HG03520 (cell line): ENCODE measurements at regions not wholly inside any gene's neighbourhood (a gene's known extent, or its start where the extent isn't known, plus 50 kb on each side); places are given as distances from the start of the nearest gene placed in this dataset.
A peak's percentile ranks its signal among the peaks of the same experiment; 100 is the strongest.
"Not testable (repeated sequence)": the region's sequence is repeated elsewhere in the genome, so short reads cannot be mapped to it uniquely, and the experiment has no call there.

Experiments
- ATAC-seq: cut with Tn5 transposase; IDR thresholded peaks from one replicate; pipeline ENCODE4 v1.9.1; 2021; ENCODE audit warnings: mild to moderate bottlenecking, moderate library complexity; ENCODE audit not compliant: unreplicated experiment

GRCh38 chr15:21717661-21718060 lies 159.9 kb downstream of the POTEB start:
- ATAC-seq, result peak; percentile 16

- peak; percentile 90 for ATAC-seq
Measured at GRCh38 chr15:21705480-21705879, 172.1 kb downstream of the POTEB start.

GRCh38 chr15:21698620-21699019 lies 178.9 kb downstream of the POTEB start:
- ATAC-seq, result not testable (repeated sequence)

- ATAC-seq, result not testable (repeated sequence)
Measured at GRCh38 chr15:21695089-21695488, 182.4 kb downstream of the POTEB start.

GRCh38 chr15:21692471-21693102 lies 184.9 kb downstream of the POTEB start:
- ATAC-seq, result not testable (repeated sequence)

DNA sequence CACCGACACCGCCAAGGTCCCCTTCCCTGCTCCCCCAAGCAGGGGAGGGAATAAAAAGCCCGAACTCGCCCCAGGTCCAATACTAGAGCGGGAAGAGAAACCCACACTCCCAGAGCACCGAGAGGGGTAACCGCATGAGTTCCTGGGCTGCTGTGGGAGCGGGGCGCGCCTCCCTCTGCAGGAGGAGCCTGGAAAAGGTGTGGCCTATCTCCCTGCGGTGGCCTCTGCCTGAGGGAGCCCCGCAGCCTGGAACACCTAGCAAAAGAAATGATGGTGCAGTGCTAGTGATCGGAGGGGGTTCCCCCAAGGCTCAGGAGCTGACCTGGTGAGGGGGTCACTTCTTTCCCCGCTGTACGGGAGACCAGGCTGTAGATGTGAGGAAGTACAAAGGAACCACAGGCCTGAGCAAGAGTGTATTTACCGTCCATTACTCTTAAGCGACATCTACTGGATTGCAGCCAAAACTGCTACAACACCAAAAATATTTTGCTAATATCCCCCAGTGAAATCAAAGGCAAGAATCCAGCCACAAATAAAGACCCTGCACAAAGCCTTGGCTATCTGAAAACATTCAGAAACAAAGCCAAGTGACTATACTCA lies 216.6 kb upstream of the POTEB3 start:
- peak; percentile 73 for ATAC-seq

DNA sequence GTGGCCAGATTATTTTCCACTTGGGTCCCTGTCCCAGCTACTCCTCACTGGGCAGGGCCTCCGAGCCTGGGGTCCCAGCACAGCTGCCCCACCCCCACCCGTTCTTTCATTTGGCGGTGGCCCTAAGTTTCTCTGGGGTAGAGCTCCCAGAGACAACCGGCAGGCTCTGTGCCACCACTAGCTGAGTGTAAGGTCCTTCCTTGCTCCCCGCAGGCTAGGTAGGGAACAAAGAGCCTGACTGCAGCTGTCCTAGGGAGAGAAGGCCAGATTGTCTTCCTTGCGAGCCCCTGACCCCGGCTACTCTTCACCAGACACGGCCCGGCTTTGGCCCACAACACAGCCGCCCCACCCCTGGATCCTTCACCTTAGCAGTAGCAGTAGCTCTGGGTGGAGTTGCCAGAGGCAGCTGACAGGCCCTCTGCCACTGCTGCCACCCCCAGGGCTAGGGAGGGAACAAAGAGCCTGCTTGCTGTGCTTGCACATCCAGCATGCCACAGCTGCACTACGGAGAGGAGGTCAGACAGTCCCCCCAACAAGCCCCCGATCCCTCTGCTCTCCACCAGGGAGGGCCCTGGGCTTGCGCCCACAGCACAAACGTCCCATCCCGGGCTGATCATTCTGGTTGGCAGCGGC lies 215.9 kb upstream of the POTEB3 start:
- ATAC-seq, result not testable (repeated sequence)

DNA sequence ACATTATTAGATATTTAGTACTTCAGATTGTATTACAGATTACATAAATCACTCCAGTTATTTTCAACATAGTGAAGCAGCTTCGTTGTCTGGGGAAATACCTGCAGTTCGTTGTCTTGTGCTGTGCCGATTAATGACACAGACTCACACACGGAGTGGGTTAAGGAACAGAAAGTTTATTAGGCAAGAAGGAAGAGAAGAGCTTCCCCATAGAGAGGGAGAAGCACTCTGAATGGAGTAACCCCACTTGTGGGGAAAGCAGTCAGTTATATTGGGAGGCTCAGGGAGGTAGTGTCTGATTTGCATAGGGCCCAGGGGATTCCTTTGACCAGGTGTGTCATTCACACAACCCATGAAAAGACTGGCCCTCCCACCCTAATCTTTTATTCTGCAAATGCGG lies 213.4 kb upstream of the POTEB3 start:
- not testable (repeated sequence) for ATAC-seq

DNA sequence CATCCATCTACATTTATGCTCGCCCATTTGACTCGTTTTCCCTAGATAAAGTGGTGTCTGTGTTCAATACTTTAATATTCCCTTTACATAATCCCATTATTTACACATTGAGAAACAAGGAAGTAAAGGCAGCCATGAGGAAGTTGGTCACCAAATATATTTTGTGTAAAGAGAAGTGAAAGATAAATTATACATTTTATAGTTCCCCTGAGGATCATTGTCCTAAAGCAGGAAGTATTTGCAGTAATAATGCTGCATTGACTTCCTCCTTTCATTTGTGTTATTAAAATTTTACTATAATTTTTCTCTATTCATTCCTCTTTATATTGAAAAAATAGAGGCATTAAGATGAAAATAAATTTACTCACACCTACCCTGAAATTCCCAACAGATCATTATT lies 198.5 kb upstream of the POTEB3 start:
- ATAC-seq, result not testable (repeated sequence)

GRCh38 chr15:21626694-21627093 lies 186.4 kb upstream of the POTEB3 start:
- ATAC-seq, result not testable (repeated sequence)

DNA sequence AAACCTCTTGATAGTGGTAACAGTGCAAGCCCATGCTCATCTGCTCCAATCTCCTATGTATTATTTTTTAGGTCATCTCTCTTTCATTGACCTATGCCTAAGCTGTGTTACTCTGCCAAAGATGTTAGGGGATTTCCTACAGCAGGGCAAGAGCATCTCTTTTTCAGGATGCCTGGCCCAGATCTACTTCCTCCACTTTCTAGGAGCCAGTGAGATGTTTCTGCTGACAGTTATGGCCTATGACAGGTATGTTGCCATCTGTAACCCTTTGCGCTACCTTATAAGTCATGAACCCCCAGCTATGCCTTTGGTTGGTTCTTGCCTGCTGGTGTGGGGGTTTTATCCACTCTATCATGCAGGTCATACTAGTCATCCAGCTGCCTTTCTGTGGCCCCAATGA lies 168.9 kb upstream of the POTEB3 start:
- not testable (repeated sequence) for ATAC-seq

- ATAC-seq, result not testable (repeated sequence)
Measured at GRCh38 chr15:21565426-21565825, 125.1 kb upstream of the POTEB3 start.

DNA sequence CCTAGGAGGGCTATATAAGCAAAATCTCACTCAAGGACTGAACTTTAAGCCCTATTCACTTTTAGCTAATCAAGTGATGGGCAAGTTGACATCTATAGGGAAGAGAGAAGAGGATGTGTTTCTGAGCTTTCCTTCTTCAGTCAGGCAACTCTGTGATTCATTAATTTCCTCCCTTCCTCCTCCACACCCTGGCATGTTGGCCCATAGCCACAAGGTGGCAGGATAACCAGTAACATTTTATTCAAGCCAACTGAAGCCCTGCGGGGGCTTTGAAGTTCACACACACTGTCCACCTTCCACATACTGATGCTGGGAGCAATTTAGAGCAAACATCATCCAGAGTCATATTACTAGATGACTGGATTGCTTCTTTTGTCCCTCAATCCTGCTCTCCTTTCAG lies 111.5 kb upstream of the POTEB3 start:
- not testable (repeated sequence) for ATAC-seq

DNA sequence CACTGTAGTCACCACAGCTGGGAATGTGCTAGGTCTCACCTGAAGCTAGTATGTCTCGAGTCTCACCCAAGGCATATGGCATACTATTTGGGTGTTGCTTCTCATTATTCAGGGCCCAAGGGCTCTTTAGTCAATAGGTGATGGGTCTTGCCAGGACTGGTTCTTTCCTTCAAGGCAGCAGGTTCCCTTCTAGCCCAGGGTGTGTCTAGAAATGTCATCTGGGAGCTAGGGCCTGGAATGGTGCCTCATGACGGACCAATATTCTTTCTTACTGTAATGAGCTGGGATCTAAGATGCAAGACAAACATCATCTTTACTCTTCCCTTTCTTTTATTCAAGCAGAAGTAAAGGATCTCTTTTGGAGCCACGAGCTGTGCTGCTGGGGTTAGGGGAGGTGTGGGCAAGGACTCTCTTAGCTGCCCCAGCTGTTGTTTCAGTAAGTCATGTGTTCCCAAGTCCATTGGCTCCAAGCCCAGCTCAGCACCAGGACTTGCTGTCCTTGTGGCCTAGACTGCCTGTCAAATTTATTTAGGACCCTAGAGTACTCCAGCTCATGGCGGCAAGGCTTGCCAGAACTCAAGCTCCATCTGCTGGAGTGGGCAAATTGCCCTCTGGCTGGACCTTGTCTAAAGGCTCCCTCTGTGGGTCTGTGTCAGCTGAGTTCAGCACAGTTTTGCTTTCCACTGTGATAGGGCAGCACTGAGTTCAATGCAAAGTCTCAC lies 106.0 kb upstream of the POTEB3 start:
- ATAC-seq, result not testable (repeated sequence)

DNA sequence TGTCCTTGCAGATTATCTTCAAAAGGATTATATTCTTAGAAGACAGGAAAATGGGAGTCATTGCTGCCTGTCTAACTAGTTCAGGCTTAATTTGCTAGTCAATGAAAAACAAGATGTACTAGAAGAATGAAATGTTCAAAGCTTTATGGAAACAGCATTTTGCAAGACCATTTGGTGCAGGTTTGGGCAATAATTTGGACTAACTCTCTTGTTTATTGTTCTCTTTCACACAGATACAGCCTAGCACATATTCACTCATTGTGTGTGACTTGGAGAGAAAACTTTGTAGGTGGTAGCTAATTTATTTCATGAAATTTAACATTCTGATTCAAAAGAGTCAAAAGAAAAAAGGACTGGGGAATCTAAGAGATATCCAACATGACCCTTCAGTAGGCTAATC lies 92.5 kb upstream of the POTEB3 start:
- not testable (repeated sequence) for ATAC-seq

- not testable (repeated sequence) for ATAC-seq
Measured at GRCh38 chr15:21516248-21516647, 75.9 kb upstream of the POTEB3 start.

DNA sequence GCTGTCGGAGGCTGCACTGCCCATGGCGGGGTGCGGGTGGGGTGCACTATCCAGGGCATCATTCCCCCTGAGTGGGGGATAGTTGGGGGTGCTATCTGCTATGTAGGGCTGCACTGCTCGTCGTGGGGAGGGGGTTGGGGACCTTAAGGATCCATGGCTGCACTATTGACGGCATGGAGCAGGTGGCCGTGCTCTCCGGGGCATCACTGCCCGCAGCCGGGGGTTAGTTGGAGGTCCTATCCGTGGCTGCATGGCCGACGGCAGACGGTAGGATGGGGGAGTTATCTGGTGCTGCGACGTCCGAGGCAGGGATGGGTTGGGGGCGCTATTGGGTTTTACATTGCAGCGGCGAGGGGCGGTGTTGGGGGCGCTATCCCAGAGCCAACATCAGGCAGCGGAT lies 75.0 kb upstream of the POTEB3 start:
- not testable (repeated sequence) for ATAC-seq

DNA sequence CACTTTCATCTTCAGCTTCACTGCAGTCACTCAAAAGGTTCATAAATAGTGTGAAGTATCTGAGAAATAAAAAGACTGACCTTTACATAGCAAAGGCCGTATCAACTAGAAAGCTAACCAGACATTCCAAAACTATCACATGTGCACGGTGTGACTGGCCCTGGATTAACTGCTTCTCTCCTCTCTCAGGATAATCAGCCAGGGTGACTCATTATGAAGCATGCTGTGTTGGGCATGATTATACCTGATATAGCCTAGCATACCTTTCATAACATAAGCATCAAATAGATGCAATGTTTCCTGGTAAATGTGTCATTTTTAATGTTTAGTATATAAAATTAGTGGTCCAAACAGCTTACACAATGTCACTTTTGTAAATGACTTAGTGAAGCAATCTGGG lies 62.7 kb upstream of the POTEB3 start:
- ATAC-seq, result not testable (repeated sequence)
